ENCODE measurements at regions not wholly inside any gene's neighbourhood (a gene's known extent, or its start where the extent isn't known, plus 50 kb on each side); places are given as distances from the start of the nearest gene placed in this dataset.
"Not testable (repeated sequence)": the region's sequence is repeated elsewhere in the genome, so short reads cannot be mapped to it uniquely, and the experiment has no call there.

DNA sequence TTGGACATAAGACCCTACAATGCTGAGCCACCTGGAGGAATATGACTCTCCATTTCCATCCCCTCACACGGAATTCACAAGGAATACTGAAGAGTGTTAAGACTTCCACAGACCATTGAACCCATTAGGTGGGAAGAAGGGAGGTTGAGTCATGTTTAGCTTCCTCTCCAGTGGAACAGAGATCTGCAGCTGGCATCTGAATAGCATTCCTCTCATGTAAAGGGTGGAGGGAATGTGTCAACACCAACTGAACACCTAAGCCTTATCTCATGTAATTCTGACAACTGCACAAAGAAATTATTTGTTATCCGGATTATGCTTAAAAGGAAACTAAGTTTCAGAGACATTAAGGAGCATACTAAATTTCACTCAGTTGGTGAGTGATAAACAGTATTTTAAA, 705.9 kb downstream of the MAFB start:
- no peak for DNase-seq (ENCODE audit: low read depth)

DNA sequence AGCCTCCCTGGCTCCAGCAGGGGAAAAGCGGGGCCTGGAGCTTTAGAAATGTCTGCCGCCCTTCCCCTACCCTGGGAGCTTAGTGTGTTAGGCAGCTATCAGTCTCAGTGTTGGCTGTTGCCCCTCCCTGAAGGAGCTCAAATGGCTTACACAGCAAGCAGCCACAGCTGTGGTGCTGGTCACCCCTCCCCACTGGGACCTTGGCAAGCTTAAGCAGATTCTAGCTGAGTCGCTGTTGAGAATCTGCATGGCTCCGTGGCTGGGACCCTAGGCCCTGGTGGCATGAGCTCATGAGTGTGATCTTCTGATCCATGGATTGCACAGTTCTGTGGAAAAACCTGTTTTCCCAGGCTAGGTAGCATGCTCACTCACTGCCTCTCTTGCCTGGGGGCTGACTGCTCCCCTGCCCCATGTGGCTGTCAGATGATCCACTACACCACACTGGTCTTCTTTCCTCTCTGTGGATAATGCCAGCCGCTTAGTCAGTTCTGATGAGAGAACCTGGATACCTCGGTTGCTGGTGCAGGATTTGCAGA, 714.0 kb downstream of the MAFB start:
- DNase-seq (ENCODE audit: low read depth) = no peak

GRCh38 chr20:39968495-39968894, 720.5 kb downstream of the MAFB start:
- no peak for DNase-seq (ENCODE audit: low read depth)

- no peak for DNase-seq (ENCODE audit: low read depth)
Measured at GRCh38 chr20:39967806-39968205, 721.2 kb downstream of the MAFB start.

DNA sequence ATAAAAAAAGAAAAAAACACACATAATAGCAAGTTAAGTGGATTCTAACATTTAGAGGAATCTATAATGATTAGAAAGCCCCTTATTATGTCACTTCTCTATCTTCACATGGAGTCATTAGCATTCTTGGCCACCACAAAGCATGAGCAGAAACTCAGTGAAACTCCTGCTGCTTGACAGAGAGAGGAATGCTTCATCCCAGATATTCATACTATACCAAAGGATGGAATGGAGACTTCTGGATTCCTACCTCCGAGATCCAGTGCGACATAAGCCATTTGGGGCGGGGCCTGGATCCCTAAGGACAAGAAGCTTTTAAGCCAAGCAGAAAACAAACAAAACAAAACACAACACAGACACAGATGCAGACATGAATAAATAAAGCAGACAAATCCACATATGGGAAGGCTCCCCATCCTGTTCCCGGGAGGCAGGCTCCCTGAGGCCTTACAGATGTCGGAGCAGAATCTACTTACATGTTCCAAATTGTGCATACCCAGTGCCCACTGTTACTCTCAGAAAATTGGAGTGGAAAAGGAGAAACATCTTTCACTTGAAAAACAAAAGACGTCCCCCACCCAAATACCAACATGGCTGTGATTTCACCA, 727.3 kb downstream of the MAFB start:
- no peak for DNase-seq (ENCODE audit: low read depth)

GRCh38 chr20:39960522-39961428, 728.3 kb downstream of the MAFB start:
- no peak for DNase-seq (ENCODE audit: low read depth)

DNA sequence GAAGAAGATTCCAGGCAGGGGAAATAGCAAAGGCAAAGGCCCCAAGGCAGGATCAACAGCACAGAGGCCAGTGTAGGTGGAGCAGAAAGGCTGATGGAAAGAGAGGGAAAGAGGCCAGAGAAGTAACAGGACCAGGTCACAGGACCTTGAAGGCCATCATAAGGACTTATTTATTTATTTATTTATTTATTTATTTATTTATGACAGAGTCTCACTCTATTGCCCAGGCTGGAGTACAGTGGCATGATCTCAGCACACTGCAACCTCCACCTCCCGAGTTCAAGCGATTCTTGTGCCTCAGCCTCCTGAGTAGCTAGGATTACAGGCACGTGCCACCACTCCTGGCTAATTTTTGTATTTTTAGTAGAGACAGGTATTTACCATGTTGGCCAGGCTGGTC, 731.1 kb downstream of the MAFB start:
- DNase-seq (ENCODE audit: low read depth) = not testable (repeated sequence)

DNA sequence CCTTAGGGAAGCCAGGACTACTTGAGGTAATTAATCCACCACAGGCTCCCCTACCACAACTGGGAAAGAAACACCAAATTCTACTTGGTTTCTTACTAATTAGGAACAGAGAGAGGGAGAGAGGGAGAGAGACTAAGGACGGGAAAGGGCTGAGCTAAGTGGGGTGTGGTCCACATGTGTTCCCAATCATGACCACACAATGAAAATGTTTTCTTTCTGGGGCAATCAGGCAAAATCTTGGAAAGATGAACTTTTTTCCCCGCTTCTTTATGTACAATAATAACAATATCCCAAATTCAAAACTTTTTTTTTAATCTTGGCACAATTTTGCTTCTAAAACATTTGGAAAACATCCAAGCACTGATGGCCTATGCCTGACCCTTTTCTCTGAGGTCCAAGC, 734.4 kb downstream of the MAFB start:
- no peak for DNase-seq (ENCODE audit: low read depth)

DNA sequence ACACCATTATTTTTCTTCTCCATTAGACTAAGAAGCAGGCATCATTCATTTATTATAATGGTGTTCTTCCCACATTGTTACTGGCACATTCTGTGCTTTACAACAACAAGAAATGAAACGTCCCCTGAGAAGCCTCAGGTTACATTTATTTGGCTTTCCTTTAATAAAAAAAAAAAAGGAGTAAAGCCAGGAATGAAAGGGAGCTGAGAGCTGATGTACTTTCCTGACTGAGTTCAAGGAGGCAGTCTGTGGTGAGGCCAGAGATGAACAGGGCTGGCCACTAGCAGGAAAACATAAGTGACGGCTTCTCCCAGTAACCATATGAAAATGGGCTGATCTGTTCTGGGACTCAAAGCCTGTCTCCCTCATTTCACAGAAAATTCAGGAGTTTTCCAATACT, 742.1 kb downstream of the MAFB start:
- DNase-seq (ENCODE audit: low read depth) = no peak

GRCh38 chr20:39946053-39946810, 742.8 kb downstream of the MAFB start:
- no peak for DNase-seq (ENCODE audit: low read depth)

DNA sequence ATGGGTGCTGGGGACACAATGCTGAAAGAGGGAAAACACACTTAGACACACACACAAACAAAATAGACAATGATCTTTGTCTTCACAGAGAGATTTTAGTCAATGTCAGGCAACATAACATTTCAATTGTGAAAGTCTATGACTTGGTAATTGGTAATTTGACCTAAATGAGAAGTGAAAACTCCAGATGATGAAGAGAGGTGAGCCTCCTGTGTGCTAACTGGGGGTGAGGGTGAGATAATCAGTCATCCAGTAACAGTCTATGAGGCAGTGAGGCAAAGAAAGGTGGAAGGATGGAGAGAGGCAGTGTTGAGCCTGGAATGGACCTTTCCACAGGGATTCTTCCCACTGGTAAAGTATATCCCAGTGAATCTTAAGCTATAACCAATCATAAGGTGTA, 744.2 kb downstream of the MAFB start:
- no peak for DNase-seq (ENCODE audit: low read depth)

DNA sequence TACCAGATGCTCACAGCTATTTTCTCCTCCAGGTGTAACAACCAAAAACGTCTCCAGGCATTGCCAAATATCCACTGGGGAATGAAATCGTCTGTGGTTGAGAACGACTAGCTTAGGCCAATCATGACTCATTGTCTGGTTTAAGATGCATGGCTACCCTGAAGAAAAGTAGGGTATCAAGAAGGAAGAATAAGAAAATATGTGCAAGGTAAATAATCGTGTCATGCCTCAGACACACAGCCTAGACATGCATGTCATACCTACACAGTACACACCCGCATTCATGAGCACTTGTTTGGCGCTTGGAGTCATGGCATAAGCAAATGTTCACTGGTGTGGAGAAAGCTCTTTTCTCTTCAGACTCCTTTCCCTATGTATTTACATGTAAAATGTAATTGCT, 745.7 kb downstream of the MAFB start:
- no peak for DNase-seq (ENCODE audit: low read depth)

DNA sequence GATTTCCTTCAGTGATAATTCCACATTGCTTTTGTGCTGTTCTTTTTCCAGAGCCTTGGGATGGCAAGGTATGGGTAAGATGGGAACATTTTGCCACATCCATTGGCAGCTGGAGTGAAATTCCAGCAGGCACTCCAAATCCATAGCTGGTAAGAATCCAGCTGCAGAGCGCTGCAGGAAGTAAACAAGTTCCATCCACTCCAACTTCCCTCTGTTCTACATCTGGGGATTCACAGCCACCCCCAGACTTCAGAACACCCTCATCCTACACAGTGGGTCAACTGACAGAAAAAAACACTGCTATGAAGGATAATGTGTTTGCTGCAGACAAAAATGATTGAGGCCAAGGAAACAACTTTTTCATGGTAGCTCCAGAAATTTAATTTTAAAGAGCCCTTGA, 747.8 kb downstream of the MAFB start:
- DNase-seq (ENCODE audit: low read depth) = no peak

- no peak for DNase-seq (ENCODE audit: low read depth)
Measured at GRCh38 chr20:39939241-39939865, 749.7 kb downstream of the MAFB start.

- DNase-seq (ENCODE audit: low read depth) = no peak
Measured at GRCh38 chr20:39936401-39936800, 752.6 kb downstream of the MAFB start.

GRCh38 chr20:39935901-39936300, 753.1 kb downstream of the MAFB start:
- DNase-seq (ENCODE audit: low read depth) = no peak

- DNase-seq (ENCODE audit: low read depth) = no peak
Measured at GRCh38 chr20:39916236-39916765, 772.7 kb downstream of the MAFB start.

DNA sequence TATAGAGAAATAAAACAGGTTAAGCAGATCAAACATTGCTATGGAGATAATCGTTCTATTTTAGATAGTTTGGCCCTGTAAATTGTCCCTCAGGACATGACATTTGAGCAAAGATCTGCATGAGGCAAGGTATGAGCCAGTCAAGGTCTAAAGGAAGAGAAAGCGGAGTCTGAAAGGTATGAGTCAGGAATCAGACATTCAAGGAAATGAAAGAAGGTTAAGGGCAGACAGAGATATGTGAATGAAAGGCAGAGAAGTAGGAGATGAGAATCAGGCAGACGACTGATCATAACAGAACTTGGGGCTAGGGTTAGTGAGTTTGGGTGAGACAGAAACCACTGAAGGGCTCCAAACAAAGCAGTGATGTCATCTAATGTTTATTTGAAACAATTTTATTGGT, 775.8 kb downstream of the MAFB start:
- DNase-seq (ENCODE audit: low read depth) = no peak

DNA sequence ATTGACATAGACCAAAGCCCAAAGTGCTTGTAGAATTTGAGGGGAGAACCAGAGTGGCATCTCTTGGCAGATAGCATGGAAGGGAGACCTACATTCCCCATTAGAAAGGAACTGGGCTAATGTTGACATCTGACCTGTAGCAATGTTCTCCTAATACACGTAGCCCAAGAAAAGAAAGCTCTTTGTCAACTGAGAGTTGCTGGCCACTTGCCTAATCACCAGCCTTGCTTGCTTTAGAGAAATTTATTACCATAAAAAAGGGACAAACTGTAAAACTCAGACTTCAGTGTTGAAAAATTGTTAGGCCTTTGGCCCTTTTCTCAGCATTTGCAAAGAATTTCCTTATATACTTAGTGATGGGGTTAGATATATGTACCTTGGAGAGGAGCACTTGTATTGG, 777.5 kb downstream of the MAFB start:
- DNase-seq (ENCODE audit: low read depth) = no peak

GRCh38 chr20:39910536-39910935, 778.5 kb downstream of the MAFB start:
- no peak for DNase-seq (ENCODE audit: low read depth)

GRCh38 chr20:39909447-39909846, 779.6 kb downstream of the MAFB start:
- DNase-seq (ENCODE audit: low read depth) = no peak

Data from stromal cell of bone marrow (primary cell).